Adipose tissue (tissue), 3 donors: ENCODE measurements at regions not wholly inside any gene's neighbourhood (a gene's known extent, or its start where the extent isn't known, plus 50 kb on each side); places are given as distances from the start of the nearest gene placed in this dataset.
"Not testable (repeated sequence)": the region's sequence is repeated elsewhere in the genome, so short reads cannot be mapped to it uniquely, and the experiment has no call there.

Source experiments
- H3K27ac ChIP-seq: one replicate; pipeline ENCODE4 v1.5.1; 2013; ENCODE audit warnings: low read depth, low read length
- WGBS, 3 donors: extraction: QIAGEN DNeasy Blood & Tissue Kit; methylation state at CpG; one replicate each; pipeline ENCODE4 v1.1.7; 2013; 5-methylcytosine and 5-hydroxymethylcytosine counted together
- donor health status: healthy with polysubstance abuse.
- donor health status: Bipolar disorder and iron deficiency.
- donor health status: healthy.

- 56 to 67% (median 62%) methylated on average over 1 of the region's 1 CpG for WGBS, 3 donors
Measured at GRCh38 chr1:96558635-96559034, 162.9 kb upstream of the PTBP2 start.

GRCh38 chr1:96559181-96559580 is 162.4 kb upstream of the PTBP2 start:
- no peak overlapping the region for H3K27ac ChIP-seq
- WGBS, 3 donors = 69 to 77% (median 70%) methylated on average over 4 of the region's 4 CpGs

More at GRCh38 chr1:96558635-96559034, 162.9 kb upstream of the PTBP2 start:
- no peak overlapping the region for H3K27ac ChIP-seq

GRCh38 chr1:96559707-96560596 is 161.6 kb upstream of the PTBP2 start:
- WGBS, 3 donors = 65 to 78% (median 71%) methylated on average over 4 of the region's 4 CpGs
- no peak overlapping the region for H3K27ac ChIP-seq

GRCh38 chr1:96562094-96562493 is 159.5 kb upstream of the PTBP2 start:
- no peak overlapping the region for H3K27ac ChIP-seq

DNA sequence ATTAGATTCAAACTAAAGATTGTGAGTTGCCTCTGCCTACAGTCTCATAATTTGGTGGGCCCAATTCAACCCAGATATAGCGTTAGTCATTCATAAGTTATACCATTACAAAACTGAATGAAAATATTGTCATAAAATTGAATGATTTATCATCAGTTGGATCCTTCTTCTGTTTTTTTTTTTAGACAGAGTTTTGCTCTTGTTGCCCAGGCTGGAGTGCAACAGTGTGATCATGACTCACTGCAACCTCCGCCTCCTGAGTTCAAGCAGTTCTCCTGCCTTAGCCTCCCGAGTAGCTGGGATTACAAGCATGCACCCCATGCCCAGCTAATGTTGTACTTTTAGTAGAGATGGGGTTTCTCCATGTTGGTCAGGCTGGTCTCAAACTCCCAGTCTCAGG is 157.2 kb upstream of the PTBP2 start:
- 62 to 91% (median 87%) methylated on average over 3 of the region's 3 CpGs for WGBS, 3 donors
- not testable (repeated sequence) for H3K27ac ChIP-seq

DNA sequence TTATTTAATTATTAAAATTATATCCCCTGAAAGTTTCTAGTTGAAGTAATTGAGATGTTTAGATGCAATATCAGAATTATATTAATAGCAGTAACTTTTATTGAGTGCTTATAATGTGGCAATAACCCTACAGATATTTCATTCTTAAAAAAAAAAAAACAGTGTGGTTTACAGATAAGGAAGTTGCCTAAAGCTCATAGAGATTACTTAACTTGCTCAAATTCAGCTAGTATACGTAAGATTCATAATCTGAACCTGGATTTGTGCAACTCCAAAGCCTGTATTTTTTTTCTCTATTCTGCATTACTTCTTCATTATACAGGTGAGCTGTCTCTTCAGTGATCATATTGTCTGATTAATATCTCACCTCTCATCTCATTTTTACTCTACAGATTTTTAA is 156.0 kb upstream of the PTBP2 start:
- H3K27ac ChIP-seq = no peak overlapping the region
- WGBS, 3 donors = 51 to 85% (median 67%) methylated on average over 1 of the region's 1 CpG

DNA sequence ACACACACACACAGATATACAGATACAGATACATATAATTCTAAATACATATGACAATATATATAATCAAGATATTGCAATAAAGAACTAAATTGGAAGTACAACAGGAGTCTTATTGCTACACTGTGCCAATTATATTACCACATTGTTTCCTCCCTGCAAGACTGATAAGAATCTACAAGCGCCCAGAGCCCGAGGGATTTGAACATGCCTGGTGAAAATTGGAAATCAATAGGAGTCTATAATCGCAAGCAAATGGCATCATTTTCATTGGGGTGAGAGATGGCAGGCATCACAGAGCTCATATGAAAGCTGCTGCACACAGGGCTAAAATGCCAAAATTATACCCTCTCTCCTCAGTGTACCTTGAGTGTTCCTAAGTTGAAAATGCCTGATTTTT is 152.9 kb upstream of the PTBP2 start:
- 36 to 71% (median 64%) methylated on average over 3 of the region's 3 CpGs for WGBS, 3 donors
- no peak overlapping the region for H3K27ac ChIP-seq

DNA sequence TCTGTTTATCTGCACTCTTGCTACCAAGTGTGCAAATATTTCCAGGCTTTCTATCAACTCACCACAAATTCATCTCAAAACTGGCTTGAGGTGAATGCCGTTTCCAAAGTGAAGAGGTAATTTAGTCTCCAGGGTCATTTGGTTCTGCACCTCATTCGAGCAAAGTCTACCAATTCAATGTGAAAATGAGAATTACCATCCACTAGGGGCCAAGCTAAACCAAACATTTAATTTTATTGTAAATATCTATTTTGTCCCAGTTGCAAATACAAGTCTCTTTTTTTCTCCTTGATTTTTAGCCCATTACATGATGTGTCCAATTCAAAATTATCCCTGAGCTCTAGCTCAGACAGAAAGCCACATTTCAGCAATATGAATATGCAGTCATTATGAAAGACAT is 152.3 kb upstream of the PTBP2 start:
- 57 to 93% (median 85%) methylated on average over 2 of the region's 2 CpGs for WGBS, 3 donors
- H3K27ac ChIP-seq = no peak overlapping the region

GRCh38 chr1:96579636-96580035 is 141.9 kb upstream of the PTBP2 start:
- no peak overlapping the region for H3K27ac ChIP-seq

GRCh38 chr1:96580920-96581319 is 140.7 kb upstream of the PTBP2 start:
- no peak overlapping the region for H3K27ac ChIP-seq
- WGBS, 3 donors = 28 to 69% (median 63%) methylated on average over 7 of the region's 7 CpGs

DNA sequence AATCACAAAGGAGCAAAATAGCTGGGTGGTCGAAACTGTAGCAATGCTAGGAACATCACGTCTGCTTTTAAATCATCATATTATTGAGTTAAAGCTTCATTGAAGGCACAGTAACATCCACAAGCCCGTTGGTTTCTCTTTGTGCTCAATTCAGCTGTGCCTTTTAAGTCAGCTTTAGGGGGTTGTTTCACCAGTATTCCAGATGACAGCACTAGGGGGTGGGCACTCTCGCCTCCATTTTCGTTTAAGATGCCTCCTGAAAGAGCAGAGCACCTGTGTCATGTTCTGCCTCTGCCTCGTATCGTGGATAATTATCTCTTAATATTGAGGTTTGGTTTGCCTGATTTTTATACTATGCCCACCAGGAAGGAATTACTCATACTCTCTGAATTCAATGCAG is 139.8 kb upstream of the PTBP2 start:
- WGBS, 3 donors = 66 to 83% (median 80%) methylated on average over 7 of the region's 7 CpGs
- no peak overlapping the region for H3K27ac ChIP-seq

- H3K27ac ChIP-seq = no peak overlapping the region
Measured at GRCh38 chr1:96583903-96584302, 137.7 kb upstream of the PTBP2 start.

GRCh38 chr1:96587222-96587621 is 134.4 kb upstream of the PTBP2 start:
- 71 to 79% (median 78%) methylated on average over 4 of the region's 4 CpGs for WGBS, 3 donors
- H3K27ac ChIP-seq = no peak overlapping the region

DNA sequence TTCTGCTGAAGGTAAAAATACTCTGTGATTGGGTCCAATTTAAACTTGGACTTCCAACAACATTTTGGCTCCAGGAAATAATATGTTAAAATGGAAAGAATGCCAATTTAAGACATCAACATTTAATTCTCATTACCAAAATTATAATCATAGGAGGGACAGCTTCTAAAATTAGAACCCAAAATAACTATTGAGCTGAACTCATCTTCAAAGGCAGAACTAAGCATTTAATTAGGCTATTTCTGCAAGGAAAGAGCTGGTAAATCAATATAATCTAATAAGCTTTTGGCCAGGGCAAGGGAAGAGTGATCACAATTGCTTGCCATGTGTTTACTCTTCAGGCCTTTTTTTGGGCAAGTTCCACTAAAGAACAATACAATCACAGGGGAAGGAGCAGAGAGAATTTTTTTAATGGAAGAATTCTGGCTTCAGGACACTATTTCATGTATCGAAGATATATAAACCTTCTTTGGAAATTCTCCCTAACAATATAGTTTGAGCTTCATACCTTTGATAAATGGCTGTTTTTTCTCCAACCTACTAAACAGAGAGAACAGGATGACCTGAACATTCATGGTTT is 133.1 kb upstream of the PTBP2 start:
- H3K27ac ChIP-seq = no peak overlapping the region
- WGBS, 3 donors = 36 to 97% (median 80%) methylated on average over 1 of the region's 1 CpG

DNA sequence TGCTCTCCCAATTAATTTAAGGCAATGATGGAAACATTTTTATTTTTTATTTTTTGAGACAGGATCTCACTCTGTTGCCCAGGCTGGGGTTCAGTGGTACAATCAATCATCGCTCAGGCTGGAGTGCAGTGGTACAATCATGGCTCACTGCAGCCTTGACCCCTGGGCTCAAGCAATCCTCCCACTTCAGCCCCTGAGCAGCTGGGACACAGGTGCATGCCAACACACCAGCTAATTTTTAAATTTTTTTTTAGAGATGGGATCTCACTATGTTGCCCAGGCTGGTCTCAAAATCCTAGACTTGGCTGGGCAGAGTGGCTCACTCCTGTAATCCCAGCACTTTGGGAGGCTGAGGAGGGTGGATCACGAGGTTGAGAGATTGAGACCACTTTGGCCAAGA is 126.1 kb upstream of the PTBP2 start:
- 70 to 85% (median 83%) methylated on average over 2 of the region's 2 CpGs for WGBS, 3 donors
- not testable (repeated sequence) for H3K27ac ChIP-seq

DNA sequence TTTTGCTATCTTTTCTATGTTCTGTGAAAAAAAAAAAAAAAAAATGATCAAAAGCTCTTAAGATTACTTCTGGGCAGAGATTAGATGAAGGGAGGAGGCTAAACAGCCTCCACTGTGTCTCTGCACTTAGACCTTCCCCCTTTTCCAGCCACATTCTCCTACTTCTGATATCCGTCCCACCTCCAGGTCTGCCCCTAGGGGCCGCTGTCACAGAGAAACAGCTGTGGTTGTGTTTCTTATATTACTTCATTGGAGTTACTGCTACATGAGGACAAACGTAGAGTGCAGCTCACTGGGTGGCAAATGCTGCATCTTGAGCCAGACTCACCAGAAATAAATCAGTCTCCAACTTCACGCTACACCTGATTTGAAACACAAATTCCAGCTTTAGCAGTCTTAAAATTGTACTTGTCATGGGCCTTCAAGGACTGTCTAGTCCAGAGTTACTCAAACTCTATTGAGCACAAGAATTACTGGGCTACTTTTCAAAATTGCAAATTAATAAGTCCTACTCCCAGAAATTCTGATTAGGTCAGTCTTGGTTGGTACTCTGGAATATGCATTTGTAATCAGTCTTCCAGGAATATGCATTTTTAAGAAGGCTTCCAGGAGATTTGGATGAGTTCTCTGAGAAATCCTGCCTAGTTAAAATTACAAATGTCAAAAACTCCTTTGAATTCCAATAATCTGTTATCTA is 125.2 kb upstream of the PTBP2 start:
- 38 to 50% (median 47%) methylated on average over 4 of the region's 4 CpGs for WGBS, 3 donors
- no peak overlapping the region for H3K27ac ChIP-seq

- WGBS, 3 donors = 66 to 91% (median 86%) methylated on average over 1 of the region's 1 CpG
- no peak overlapping the region for H3K27ac ChIP-seq
Measured at GRCh38 chr1:96597218-96597617, 124.4 kb upstream of the PTBP2 start.

- H3K27ac ChIP-seq = no peak overlapping the region
- WGBS, 3 donors = 51 to 64% (median 61%) methylated on average over 4 of the region's 4 CpGs
Measured at GRCh38 chr1:96598416-96599168, 123.0 kb upstream of the PTBP2 start.

- WGBS, 3 donors = 78 to 91% (median 89%) methylated on average over 8 to 16 of the region's 16 CpGs
- H3K27ac ChIP-seq = not testable (repeated sequence)
Measured at GRCh38 chr1:96604620-96605019, 117.0 kb upstream of the PTBP2 start.
